ENCODE measurements at regions not wholly inside any gene's neighbourhood (a gene's known extent, or its start where the extent isn't known, plus 50 kb on each side); places are given as distances from the start of the nearest gene placed in this dataset.

DNA sequence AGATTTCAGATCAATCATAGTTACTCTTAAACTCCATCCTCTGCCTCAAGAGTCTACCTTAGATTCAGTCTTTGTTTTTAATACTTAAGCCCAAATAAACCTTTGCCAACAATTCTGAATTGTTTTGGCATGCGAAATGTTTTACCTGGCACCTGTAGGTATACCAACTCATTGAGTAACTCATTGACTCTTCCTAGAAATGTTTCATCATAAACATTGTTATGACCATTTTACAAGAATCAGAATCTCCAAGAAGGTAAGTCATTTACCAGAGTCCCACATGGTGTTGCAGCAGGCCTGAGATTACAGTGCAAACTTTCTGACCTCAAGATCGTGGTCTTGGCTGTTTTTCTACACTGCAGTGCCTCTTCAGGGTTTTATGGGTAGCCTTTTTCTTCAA, 750.4 kb downstream of the BRINP1 start:
- Histone ChIP-seq H3K9me3 (no peaks in the 10 kb centered on the region), H3K4me3 (no peak overlapping the region), H3K27me3 (no peaks in the 10 kb centered on the region), H3K4me1 (no peaks in the 10 kb centered on the region), H3K36me3 (no peaks in the 10 kb centered on the region), H3K27ac (no peak overlapping the region)
- TF ChIP-seq POLR2A (IDR thresholded peaks at IDR 0.05): no peak
- TF ChIP-seq, protein P1, sequence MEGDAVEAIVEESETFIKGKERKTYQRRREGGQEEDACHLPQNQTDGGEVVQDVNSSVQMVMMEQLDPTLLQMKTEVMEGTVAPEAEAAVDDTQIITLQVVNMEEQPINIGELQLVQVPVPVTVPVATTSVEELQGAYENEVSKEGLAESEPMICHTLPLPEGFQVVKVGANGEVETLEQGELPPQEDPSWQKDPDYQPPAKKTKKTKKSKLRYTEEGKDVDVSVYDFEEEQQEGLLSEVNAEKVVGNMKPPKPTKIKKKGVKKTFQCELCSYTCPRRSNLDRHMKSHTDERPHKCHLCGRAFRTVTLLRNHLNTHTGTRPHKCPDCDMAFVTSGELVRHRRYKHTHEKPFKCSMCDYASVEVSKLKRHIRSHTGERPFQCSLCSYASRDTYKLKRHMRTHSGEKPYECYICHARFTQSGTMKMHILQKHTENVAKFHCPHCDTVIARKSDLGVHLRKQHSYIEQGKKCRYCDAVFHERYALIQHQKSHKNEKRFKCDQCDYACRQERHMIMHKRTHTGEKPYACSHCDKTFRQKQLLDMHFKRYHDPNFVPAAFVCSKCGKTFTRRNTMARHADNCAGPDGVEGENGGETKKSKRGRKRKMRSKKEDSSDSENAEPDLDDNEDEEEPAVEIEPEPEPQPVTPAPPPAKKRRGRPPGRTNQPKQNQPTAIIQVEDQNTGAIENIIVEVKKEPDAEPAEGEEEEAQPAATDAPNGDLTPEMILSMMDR (IDR thresholded peaks at IDR 0.05): no peak
- no peak for ATAC-seq
- 67 to 78% (median 73%) methylated on average over 2 of the region's 2 CpGs for WGBS, 4 donors
- intact Hi-C loops (cut with DNase I): no loop called here
- no peak for DNase-seq

DNA sequence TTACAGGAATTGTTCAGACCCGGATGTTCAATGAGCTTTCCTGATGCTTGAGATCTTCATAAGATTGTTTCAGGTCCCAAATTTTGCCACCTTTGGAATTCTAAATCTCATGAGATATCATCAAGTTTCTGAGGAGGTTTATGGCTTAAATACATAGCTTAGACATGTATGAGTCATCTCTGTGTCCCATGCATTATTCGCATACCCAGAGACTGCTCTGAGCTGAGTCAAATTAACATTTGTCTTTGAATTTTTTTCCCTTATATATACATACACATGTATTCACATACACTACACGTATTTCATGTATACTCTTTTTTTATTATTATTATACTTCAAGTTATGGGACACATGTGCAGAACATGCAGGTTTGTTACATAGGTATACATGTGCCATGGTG, 744.6 kb downstream of the BRINP1 start:
- no peak overlapping the region for H3K4me3 ChIP-seq
- no peak for ATAC-seq
- no peak overlapping the region for H3K27ac ChIP-seq
- no peak for DNase-seq
- TF ChIP-seq POLR2A (IDR thresholded peaks at IDR 0.05): no peak
- TF ChIP-seq, protein P1 (IDR thresholded peaks at IDR 0.05): no peak
- H3K27me3 ChIP-seq: no peaks in the 10 kb centered on the region
- 68 to 80% (median 77%) methylated on average over 3 of the region's 3 CpGs for WGBS, 4 donors
- no peaks in the 10 kb centered on the region for H3K9me3 ChIP-seq
- intact Hi-C loops (cut with DNase I): no loop called here
- no peaks in the 10 kb centered on the region for H3K4me1 ChIP-seq
- no peaks in the 10 kb centered on the region for H3K36me3 ChIP-seq

- peaks cover 0 to 13% (median 0%) of the 10 kb centered on the region in 12 donors for H3K9me3 ChIP-seq
- H3K4me1 ChIP-seq: no peaks in the 10 kb centered on the region
- intact Hi-C loops (cut with DNase I): no loop called here
- no peaks in the 10 kb centered on the region for H3K36me3 ChIP-seq
- H3K27ac ChIP-seq: no peak overlapping the region
- H3K4me3 ChIP-seq: no peak overlapping the region
- WGBS, 4 donors: 27 to 37% (median 30%) methylated on average over 2 of the region's 2 CpGs
- TF ChIP-seq, protein P1 (IDR thresholded peaks at IDR 0.05): no peak
- TF ChIP-seq POLR2A (IDR thresholded peaks at IDR 0.05): no peak
- DNase-seq (no peak), ATAC-seq (no peak)
- no peaks in the 10 kb centered on the region for H3K27me3 ChIP-seq
These were observed 739.2 kb downstream of the BRINP1 start for GRCh38 chr9:118630079-118630478.

GRCh38 chr9:118630931-118631595, 738.2 kb downstream of the BRINP1 start:
- Histone ChIP-seq H3K27me3 (no peaks in the 10 kb centered on the region), H3K27ac (no peak overlapping the region), H3K36me3 (no peaks in the 10 kb centered on the region), H3K9me3 (peaks cover 0 to 13% (median 0%) of the 10 kb centered on the region in 12 donors), H3K4me3 (no peak overlapping the region), H3K4me1 (no peaks in the 10 kb centered on the region)
- DNase-seq: no peak
- ATAC-seq: no peak
- intact Hi-C loops (cut with DNase I): no loop called here
- no peak for TF ChIP-seq POLR2A (IDR thresholded peaks at IDR 0.05)
- TF ChIP-seq, protein P1 (IDR thresholded peaks at IDR 0.05): no peak
- 81 to 87% (median 85%) methylated on average over 2 of the region's 2 CpGs for WGBS, 4 donors
